Body of pancreas (tissue), 4 donors: ENCODE measurements at regions not wholly inside any gene's neighbourhood (a gene's known extent, or its start where the extent isn't known, plus 50 kb on each side); places are given as distances from the start of the nearest gene placed in this dataset.
"Not testable (repeated sequence)": the region's sequence is repeated elsewhere in the genome, so short reads cannot be mapped to it uniquely, and the experiment has no call there.

ENCODE experiments used
- ATAC-seq: fragments of 150-250 bp; one replicate; pipeline ENCODE4 v1.9.1; 2016
- DNase-seq, 4 donors: peaks; one replicate each; pipeline ENCODE4 v3.0.0-alpha.2; 2019
- H3K27ac ChIP-seq, 4 donors: fragments of 200-600 bp; sonication (generic); 1 replicate in 3 of 4; 2 replicates in 1 of 4; pipeline versions ENCODE4 v1.5.1 to v1.6.1; 2016 to 2019; ENCODE audit warnings: mild to moderate bottlenecking in 1 of 4, mixed read lengths in 1 of 4, moderate library complexity in 1 of 4
- H3K27me3 ChIP-seq, 2 donors: fragments of 200-600 bp; sonication (generic); one replicate each; pipeline ENCODE4 v1.6.0; 2016; ENCODE audit warnings: mild to moderate bottlenecking in 1 of 2
- H3K36me3 ChIP-seq, 2 donors: fragments of 200-600 bp; sonication (generic); replicated peaks in 1 of 2; 2 replicates each; pipeline ENCODE4 v1.5.1; 2016; ENCODE audit warnings: low read depth in 2 of 2; ENCODE audit not compliant: insufficient read depth in 1 of 2
- H3K4me1 ChIP-seq: fragments of 200-600 bp; sonication (generic); one replicate; pipeline ENCODE4 v1.6.0; 2016
- H3K4me3 ChIP-seq, 2 donors: fragments of 200-600 bp; sonication (generic); 1 replicate in 1 of 2; 2 replicates in 1 of 2; pipeline ENCODE4 v1.5.1; 2016 to 2019
- H3K9me3 ChIP-seq, 3 donors: fragments of 200-600 bp; sonication (generic); 1 replicate in 2 of 3; 2 replicates in 1 of 3; pipeline ENCODE4 v1.5.1; 2016
- POLR2A ChIP-seq, 3 donors: fragments of 450-650 bp; IDR thresholded peaks; one replicate each; pipeline ENCODE4 v1.6.1; 2016; ENCODE audit warnings: antibody characterized with exemption in 3 of 3, mild to moderate bottlenecking in 2 of 3
- WGBS, 2 donors: methylation state at CpG; one replicate each; pipeline ENCODE4 v1.1.5; 2017; 5-methylcytosine and 5-hydroxymethylcytosine counted together
- intact Hi-C: fragments of 100-400 bp; cut with DNase I; formaldehyde crosslinking; loops from one replicate; pipeline ENCODE4 v1.15.1; 2023
- TF ChIP-seq, protein P1 (sequence below), 7 experiments: fragments of 450-650 bp in 4 of 7; fragments of 200-600 bp in 3 of 7; sonication (generic) in 3 of 7; IDR thresholded peaks; one replicate each; pipeline ENCODE4 v1.5.1; 2016 to 2019; ENCODE audit warnings: antibody characterized with exemption in 7 of 7

DNA sequence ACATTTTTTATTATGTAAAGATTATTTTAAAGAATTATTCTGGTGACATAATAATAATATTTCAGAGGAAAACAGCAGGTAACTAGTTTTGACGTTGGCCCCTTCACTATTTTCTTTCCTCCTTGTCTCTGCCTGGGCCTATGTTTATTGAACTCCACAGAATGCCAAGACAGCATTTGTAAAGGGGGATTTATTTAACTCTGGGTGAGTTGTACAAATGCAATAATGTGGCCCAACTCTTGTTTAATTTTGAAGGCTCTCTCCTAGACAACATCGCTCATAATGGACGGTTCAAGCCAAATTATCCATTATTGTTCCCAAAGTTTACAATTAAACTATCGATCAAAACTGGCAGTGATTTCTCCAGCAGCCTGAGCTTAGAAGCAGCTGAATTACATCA lies 374.3 kb upstream of the SLC35B3 start:
- Histone ChIP-seq H3K27ac (no peak overlapping the region), H3K4me1 (no peaks in the 10 kb centered on the region), H3K36me3 (no peaks in the 10 kb centered on the region), H3K9me3 (no peaks in the 10 kb centered on the region), H3K4me3 (no peak overlapping the region), H3K27me3 (no peaks in the 10 kb centered on the region)
- 69% methylated on average over 4 of the region's 4 CpGs for WGBS, 2 donors
- intact Hi-C loops: no loop called here
- ATAC-seq: no peak
- no peak for TF ChIP-seq POLR2A (IDR thresholded peaks at IDR 0.05)
- TF ChIP-seq, protein P1, sequence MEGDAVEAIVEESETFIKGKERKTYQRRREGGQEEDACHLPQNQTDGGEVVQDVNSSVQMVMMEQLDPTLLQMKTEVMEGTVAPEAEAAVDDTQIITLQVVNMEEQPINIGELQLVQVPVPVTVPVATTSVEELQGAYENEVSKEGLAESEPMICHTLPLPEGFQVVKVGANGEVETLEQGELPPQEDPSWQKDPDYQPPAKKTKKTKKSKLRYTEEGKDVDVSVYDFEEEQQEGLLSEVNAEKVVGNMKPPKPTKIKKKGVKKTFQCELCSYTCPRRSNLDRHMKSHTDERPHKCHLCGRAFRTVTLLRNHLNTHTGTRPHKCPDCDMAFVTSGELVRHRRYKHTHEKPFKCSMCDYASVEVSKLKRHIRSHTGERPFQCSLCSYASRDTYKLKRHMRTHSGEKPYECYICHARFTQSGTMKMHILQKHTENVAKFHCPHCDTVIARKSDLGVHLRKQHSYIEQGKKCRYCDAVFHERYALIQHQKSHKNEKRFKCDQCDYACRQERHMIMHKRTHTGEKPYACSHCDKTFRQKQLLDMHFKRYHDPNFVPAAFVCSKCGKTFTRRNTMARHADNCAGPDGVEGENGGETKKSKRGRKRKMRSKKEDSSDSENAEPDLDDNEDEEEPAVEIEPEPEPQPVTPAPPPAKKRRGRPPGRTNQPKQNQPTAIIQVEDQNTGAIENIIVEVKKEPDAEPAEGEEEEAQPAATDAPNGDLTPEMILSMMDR (IDR thresholded peaks at IDR 0.05): no peak
- no peak for DNase-seq

DNA sequence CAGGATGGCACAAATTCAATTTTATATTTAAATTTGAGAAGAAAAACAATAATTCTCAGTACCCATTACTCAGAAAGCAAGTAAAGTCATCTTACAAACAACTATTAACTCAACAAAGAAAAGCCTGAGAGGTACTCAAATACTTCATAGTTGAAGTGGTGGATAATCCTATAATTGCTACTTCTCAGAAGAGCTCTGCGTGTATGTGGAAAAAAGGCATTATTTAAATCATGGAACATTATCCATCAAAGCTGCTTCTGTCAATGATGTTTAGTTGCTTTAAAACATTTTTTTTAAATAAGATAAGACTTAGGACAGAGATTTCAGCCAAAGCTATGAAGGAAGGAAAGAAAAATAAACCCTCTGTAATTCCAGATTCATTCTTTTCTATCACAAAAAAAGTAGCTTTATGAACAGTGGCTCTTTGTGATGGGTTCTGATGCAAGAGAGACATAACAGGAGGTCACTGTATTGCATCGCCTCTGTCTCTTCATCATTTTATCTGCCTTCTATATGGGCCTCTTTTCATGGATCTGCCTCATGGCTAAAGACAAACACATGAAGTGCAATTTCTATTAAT lies 367.9 kb upstream of the SLC35B3 start:
- Histone ChIP-seq H3K4me1 (no peaks in the 10 kb centered on the region), H3K27ac (no peak overlapping the region), H3K36me3 (no peaks in the 10 kb centered on the region), H3K9me3 (no peaks in the 10 kb centered on the region), H3K4me3 (no peak overlapping the region), H3K27me3 (no peaks in the 10 kb centered on the region)
- DNase-seq (no peak), ATAC-seq (no peak)
- intact Hi-C loops: no loop called here
- WGBS, 2 donors: 85 to 87% methylated on average over 2 of the region's 2 CpGs
- TF ChIP-seq, protein P1 (IDR thresholded peaks at IDR 0.05): no peak
- no peak for TF ChIP-seq POLR2A (IDR thresholded peaks at IDR 0.05)

DNA sequence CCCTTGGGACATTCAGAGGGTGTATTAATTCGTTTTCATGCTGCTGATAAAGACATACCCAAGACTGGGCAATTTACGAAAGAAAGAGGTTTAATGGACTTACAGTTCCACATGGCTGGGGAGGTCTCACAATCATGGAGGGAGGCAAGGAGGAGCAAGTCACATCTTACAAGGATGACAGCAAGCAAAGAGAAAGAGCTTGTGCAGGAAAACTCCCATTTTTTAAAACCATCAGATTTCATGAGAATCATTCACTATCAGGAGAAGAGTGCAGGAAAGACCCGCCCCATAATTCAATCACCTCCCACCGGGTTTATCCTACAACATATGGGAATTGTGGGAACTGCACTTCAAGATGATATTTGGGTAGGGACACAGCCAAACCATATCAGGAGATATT lies 367.1 kb upstream of the SLC35B3 start:
- H3K4me1 ChIP-seq, H3K27me3 ChIP-seq, intact Hi-C loops, H3K36me3 ChIP-seq, DNase-seq, H3K4me3 ChIP-seq, ATAC-seq, H3K9me3 ChIP-seq, H3K27ac ChIP-seq: not testable (repeated sequence)
- WGBS, 2 donors: 71 to 79% methylated on average over 4 of the region's 4 CpGs

DNA sequence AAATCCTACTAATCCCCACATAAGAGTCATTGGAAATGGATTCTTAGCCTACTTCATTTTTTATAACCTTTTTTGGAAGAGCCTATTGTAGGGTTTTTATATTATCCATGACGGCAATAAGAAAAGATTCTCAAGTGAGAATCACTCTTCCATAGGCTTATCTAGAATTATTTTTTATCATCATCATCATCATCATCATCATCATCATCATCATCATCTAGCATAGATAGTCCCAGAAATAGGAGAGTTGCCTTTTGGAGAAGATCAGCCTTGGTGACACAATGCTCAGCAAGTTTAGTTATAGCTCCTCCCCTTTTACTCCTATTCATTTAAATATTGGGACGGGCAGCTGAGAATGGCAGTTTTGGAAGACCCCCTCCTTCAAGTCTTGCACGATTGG lies 359.1 kb upstream of the SLC35B3 start:
- Histone ChIP-seq H3K9me3 (no peaks in the 10 kb centered on the region), H3K36me3 (no peaks in the 10 kb centered on the region), H3K27me3 (no peaks in the 10 kb centered on the region), H3K27ac (no peak overlapping the region), H3K4me3 (no peak overlapping the region), H3K4me1 (no peaks in the 10 kb centered on the region)
- no peak for ATAC-seq
- no peak for DNase-seq
- WGBS, 2 donors: 46 to 81% methylated on average over 3 of the region's 3 CpGs
- intact Hi-C loops: no loop called here
- no peak for TF ChIP-seq POLR2A (IDR thresholded peaks at IDR 0.05)

DNA sequence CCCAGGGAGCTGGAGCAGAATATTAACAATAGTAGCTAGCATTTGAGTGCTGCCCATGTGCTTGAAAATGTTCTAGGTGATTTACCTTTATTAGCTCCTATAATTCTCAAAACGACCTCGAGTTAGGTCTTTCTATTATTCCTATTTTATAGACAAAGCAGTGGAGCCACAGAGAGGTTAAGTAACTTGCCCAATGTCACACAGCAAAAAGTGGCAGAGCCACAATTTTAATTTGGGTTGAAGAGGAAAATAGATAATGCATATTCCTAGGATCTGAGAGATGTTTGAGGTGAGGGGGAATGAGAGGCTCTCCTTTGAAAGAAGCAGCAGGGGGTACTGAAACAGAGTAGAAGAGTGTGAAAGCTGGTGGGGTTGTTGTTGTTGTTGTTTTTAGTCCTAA lies 354.5 kb upstream of the SLC35B3 start:
- no peaks in the 10 kb centered on the region for H3K4me1 ChIP-seq
- DNase-seq (no peak), ATAC-seq (no peak)
- TF ChIP-seq, protein P1 (IDR thresholded peaks at IDR 0.05): no peak
- TF ChIP-seq POLR2A (IDR thresholded peaks at IDR 0.05): no peak
- no peaks in the 10 kb centered on the region for H3K36me3 ChIP-seq
- no peaks in the 10 kb centered on the region for H3K9me3 ChIP-seq
- intact Hi-C loops: no loop called here
- no peak overlapping the region for H3K4me3 ChIP-seq
- no peaks in the 10 kb centered on the region for H3K27me3 ChIP-seq
- WGBS, 2 donors: 36 to 48% methylated on average over 2 of the region's 2 CpGs
- H3K27ac ChIP-seq: no peak overlapping the region

DNA sequence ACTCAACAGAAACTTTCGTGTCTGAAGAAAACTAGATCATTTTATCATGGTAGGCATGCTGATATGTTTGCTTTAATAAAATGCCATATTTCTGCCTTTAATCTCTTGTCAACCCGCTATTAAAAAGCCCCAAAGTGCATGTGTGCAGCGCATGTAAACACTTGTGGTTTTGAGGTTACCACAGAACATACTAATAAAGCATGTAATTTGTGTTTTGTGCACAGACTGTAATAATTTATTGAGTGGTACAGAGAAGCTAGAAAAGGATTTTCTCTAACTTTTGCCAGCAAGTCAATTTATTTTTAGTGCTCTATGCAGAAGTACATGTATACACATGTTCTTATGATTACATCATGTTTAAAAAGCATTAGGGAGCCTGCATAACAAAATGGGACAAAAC lies 349.9 kb upstream of the SLC35B3 start:
- Histone ChIP-seq H3K27ac (no peak overlapping the region), H3K36me3 (no peaks in the 10 kb centered on the region), H3K9me3 (no peaks in the 10 kb centered on the region), H3K4me1 (no peaks in the 10 kb centered on the region), H3K4me3 (no peak overlapping the region), H3K27me3 (no peaks in the 10 kb centered on the region)
- ATAC-seq (no peak), DNase-seq (no peak)
- intact Hi-C loops: no loop called here
- TF ChIP-seq, protein P1 (IDR thresholded peaks at IDR 0.05): no peak
- no peak for TF ChIP-seq POLR2A (IDR thresholded peaks at IDR 0.05)
- 73 to 82% methylated on average over 3 of the region's 3 CpGs for WGBS, 2 donors
